ENCODE measurements at regions not wholly inside any gene's neighbourhood (a gene's known extent, or its start where the extent isn't known, plus 50 kb on each side); places are given as distances from the start of the nearest gene placed in this dataset.

- no peak for TF ChIP-seq ZNF462 (CRISPR knock-in tag; IDR thresholded peaks at IDR 0.05)
- no peak for TF ChIP-seq ETS1 (IDR thresholded peaks at IDR 0.05)
- no peak for TF ChIP-seq CREB1 (CRISPR knock-in tag; IDR thresholded peaks at IDR 0.05; ENCODE audit: low read depth)
These were observed 353.6 kb downstream of the NPHP4 start (continued) for GRCh38 chr1:5638582-5638981.

- 0 out of 4 replicates have a peak, but pooled peaks of 1 of the 2 experiments have one; percentile 7 for TF ChIP-seq CTCF (conservative IDR thresholded peaks at IDR 0.05; ENCODE audit: low read depth in 2 of 2)
- no peak for TF ChIP-seq ZNF114 (CRISPR knock-in tag; IDR thresholded peaks at IDR 0.05)
- TF ChIP-seq EZH2phosphoT487 (IDR thresholded peaks at IDR 0.05; ENCODE audit: unreplicated experiment) = no peak
- TF ChIP-seq NANOG (IDR thresholded peaks at IDR 0.05; ENCODE audit: borderline replicate concordance) = no peak
- TF ChIP-seq CREB1 (CRISPR knock-in tag; IDR thresholded peaks at IDR 0.05; ENCODE audit: low read depth) = no peak
- Mint-ChIP-seq H3K4me1 (peaks cover 14% of the 10 kb centered on the region), H3K27me3 (ENCODE audit: insufficient read depth, low read depth, poor library complexity) (peaks cover 8% of the 10 kb centered on the region), H3K4me3 (no peak overlapping the region), H3K36me3 (ENCODE audit: low read depth) (no peaks in the 10 kb centered on the region), H3K27ac (no peak overlapping the region), H3K9me3 (peaks cover 8% of the 10 kb centered on the region)
- no peak overlapping the region for H3K4me2 ChIP-seq
- H4K20me1 ChIP-seq (replicated peaks; ENCODE audit: insufficient read depth) = no peaks in the 10 kb centered on the region
- no peak overlapping the region for H2AFZ ChIP-seq
- H3F3A ChIP-seq (replicated peaks; ENCODE audit: low read depth) = 0 out of 2 replicates have a peak, but pooled peaks cover 6% of the 10 kb centered on the region
- no peaks in the 10 kb centered on the region for H3K79me2 ChIP-seq (replicated peaks; ENCODE audit: insufficient read depth)
- no peak for ATAC-seq
- no peak overlapping the region for H3K27ac ChIP-seq (ENCODE audit: low read depth)
- H3K9me2 ChIP-seq (ENCODE audit: insufficient read depth) = no peaks in the 10 kb centered on the region
- no peaks in the 10 kb centered on the region for H3K36me3 ChIP-seq (ENCODE audit: insufficient read depth)
- H3K4me3 ChIP-seq = no peak overlapping the region
- DNase-seq (ENCODE audit: low spot score) = no peak
- no peaks in the 10 kb centered on the region for H3K4me1 ChIP-seq (ENCODE audit: insufficient read depth)
- no peaks in the 10 kb centered on the region for H3K27me3 ChIP-seq (ENCODE audit: insufficient read depth)
These were observed 355.1 kb downstream of the NPHP4 start for GRCh38 chr1:5637171-5637570.
